Sigmoid colon (tissue), 6 donors: ENCODE measurements at regions not wholly inside any gene's neighbourhood (a gene's known extent, or its start where the extent isn't known, plus 50 kb on each side); places are given as distances from the start of the nearest gene placed in this dataset.

Source experiments
- DNase-seq: peaks from one replicate; pipeline ENCODE4 v3.0.0-alpha.2; 2019
- H3K27ac ChIP-seq, 4 donors: fragments of 200-600 bp; sonication (generic); one replicate each; pipeline ENCODE4 v1.5.1; 2016 to 2019; ENCODE audit warnings: mild to moderate bottlenecking in 1 of 4
- H3K27me3 ChIP-seq, 3 donors: fragments of 200-600 bp; sonication (generic); one replicate each; pipeline ENCODE4 v1.5.1; 2019; ENCODE audit warnings: mild to moderate bottlenecking in 1 of 3
- H3K36me3 ChIP-seq, 4 donors: fragments of 200-600 bp; sonication (generic); one replicate each; pipeline ENCODE4 v1.5.1; 2016 to 2019
- H3K4me1 ChIP-seq, 4 donors: fragments of 200-600 bp; sonication (generic); one replicate each; pipeline ENCODE4 v1.5.1; 2017 to 2019
- H3K4me3 ChIP-seq, 4 donors: fragments of 200-600 bp; sonication (generic); one replicate each; pipeline ENCODE4 v1.5.1; 2017 to 2019; ENCODE audit warnings: mild to moderate bottlenecking in 2 of 4, moderate library complexity in 1 of 4
- H3K9me3 ChIP-seq, 4 donors: fragments of 200-600 bp in 3 of 4; sonication (generic) in 3 of 4; one replicate each; pipeline versions ENCODE4 v1.5.1 to v1.6.1; 2013 to 2019
- EP300 ChIP-seq, 4 donors: sonication (generic); formaldehyde crosslinking; IDR thresholded peaks; one replicate each; pipeline ENCODE4 v1.6.1; 2017; ENCODE audit warnings: antibody characterized with exemption in 4 of 4
- POLR2A ChIP-seq, 2 donors: fragments of 450-650 bp; IDR thresholded peaks; one replicate each; pipeline ENCODE4 v1.6.1; 2016; ENCODE audit warnings: antibody characterized with exemption in 2 of 2, mild to moderate bottlenecking in 2 of 2, moderate library complexity in 2 of 2
- POLR2AphosphoS5 ChIP-seq, 4 donors: sonication (generic); formaldehyde crosslinking; IDR thresholded peaks; one replicate each; pipeline ENCODE4 v1.6.1; 2017; ENCODE audit warnings: antibody characterized with exemption in 4 of 4
- WGBS, 2 donors: extraction: QIAGEN DNeasy Blood & Tissue Kit; methylation state at CpG; one replicate each; pipeline ENCODE4 v1.1.7; 2013; 5-methylcytosine and 5-hydroxymethylcytosine counted together
- intact Hi-C: fragments of 100-400 bp; cut with DNase I; formaldehyde crosslinking; loops from one replicate; pipeline ENCODE4 v1.15.1; 2023
- TF ChIP-seq, protein P1 (sequence below), 4 experiments: fragments of 450-650 bp in 3 of 4; fragments of 200-600 bp in 1 of 4; IDR thresholded peaks; one replicate each; pipeline ENCODE4 v1.5.1; 2016 to 2019; ENCODE audit warnings: antibody characterized with exemption in 4 of 4, mild to moderate bottlenecking in 3 of 4, moderate library complexity in 2 of 4
- donor health status: healthy with polysubstance abuse.
- donor health status: healthy.

- intact Hi-C loops, result no loop called here
- DNase-seq, result no peak
- H3K4me3 ChIP-seq, result no peak overlapping the region
- H3K36me3 ChIP-seq, result no peaks in the 10 kb centered on the region
- TF ChIP-seq POLR2AphosphoS5 (IDR thresholded peaks at IDR 0.05), result peak in 1 of 4 donors; percentile 14
- no peak for TF ChIP-seq EP300 (IDR thresholded peaks at IDR 0.05)
- no peaks in the 10 kb centered on the region for H3K9me3 ChIP-seq
- peaks cover 0 to 8% (median 0%) of the 10 kb centered on the region in 4 donors for H3K4me1 ChIP-seq
- no peak overlapping the region for H3K27ac ChIP-seq
- no peaks in the 10 kb centered on the region for H3K27me3 ChIP-seq
Observed at GRCh38 chr11:95318498-95318897, 87.5 kb upstream of the SESN3 start.

GRCh38 chr11:95308512-95309035 lies 77.6 kb upstream of the SESN3 start:
- DNase-seq, result no peak
- Histone ChIP-seq H3K36me3 (no peaks in the 10 kb centered on the region), H3K9me3 (no peaks in the 10 kb centered on the region), H3K4me3 (no peak overlapping the region), H3K27ac (no peak overlapping the region), H3K27me3 (no peaks in the 10 kb centered on the region), H3K4me1 (no peaks in the 10 kb centered on the region)
- intact Hi-C loops, result no loop called here
- WGBS, 2 donors, result 70 to 84% methylated on average over 2 of the region's 2 CpGs
- TF ChIP-seq POLR2A (IDR thresholded peaks at IDR 0.05) (no peak), EP300 (IDR thresholded peaks at IDR 0.05) (no peak), POLR2AphosphoS5 (IDR thresholded peaks at IDR 0.05) (no peak)
- TF ChIP-seq, protein P1, sequence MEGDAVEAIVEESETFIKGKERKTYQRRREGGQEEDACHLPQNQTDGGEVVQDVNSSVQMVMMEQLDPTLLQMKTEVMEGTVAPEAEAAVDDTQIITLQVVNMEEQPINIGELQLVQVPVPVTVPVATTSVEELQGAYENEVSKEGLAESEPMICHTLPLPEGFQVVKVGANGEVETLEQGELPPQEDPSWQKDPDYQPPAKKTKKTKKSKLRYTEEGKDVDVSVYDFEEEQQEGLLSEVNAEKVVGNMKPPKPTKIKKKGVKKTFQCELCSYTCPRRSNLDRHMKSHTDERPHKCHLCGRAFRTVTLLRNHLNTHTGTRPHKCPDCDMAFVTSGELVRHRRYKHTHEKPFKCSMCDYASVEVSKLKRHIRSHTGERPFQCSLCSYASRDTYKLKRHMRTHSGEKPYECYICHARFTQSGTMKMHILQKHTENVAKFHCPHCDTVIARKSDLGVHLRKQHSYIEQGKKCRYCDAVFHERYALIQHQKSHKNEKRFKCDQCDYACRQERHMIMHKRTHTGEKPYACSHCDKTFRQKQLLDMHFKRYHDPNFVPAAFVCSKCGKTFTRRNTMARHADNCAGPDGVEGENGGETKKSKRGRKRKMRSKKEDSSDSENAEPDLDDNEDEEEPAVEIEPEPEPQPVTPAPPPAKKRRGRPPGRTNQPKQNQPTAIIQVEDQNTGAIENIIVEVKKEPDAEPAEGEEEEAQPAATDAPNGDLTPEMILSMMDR (IDR thresholded peaks at IDR 0.05), result no peak

GRCh38 chr11:95307286-95307685 lies 76.3 kb upstream of the SESN3 start:
- Histone ChIP-seq H3K27ac (no peak overlapping the region), H3K27me3 (no peaks in the 10 kb centered on the region), H3K4me1 (no peaks in the 10 kb centered on the region), H3K9me3 (no peaks in the 10 kb centered on the region), H3K36me3 (no peaks in the 10 kb centered on the region), H3K4me3 (no peak overlapping the region)
- TF ChIP-seq POLR2AphosphoS5 (IDR thresholded peaks at IDR 0.05) (no peak), POLR2A (IDR thresholded peaks at IDR 0.05) (no peak), EP300 (IDR thresholded peaks at IDR 0.05) (no peak)
- TF ChIP-seq, protein P1 (IDR thresholded peaks at IDR 0.05), result no peak
- no peak for DNase-seq
- 92 to 97% methylated on average over 1 of the region's 1 CpG for WGBS, 2 donors
- intact Hi-C loops, result no loop called here

- intact Hi-C loops, result no loop called here
- H3K36me3 ChIP-seq, result no peaks in the 10 kb centered on the region
- H3K27ac ChIP-seq, result no peak overlapping the region
- no peaks in the 10 kb centered on the region for H3K9me3 ChIP-seq
- DNase-seq, result no peak
- no peak overlapping the region for H3K4me3 ChIP-seq
- TF ChIP-seq POLR2A (IDR thresholded peaks at IDR 0.05) (no peak), POLR2AphosphoS5 (IDR thresholded peaks at IDR 0.05) (no peak), EP300 (IDR thresholded peaks at IDR 0.05) (no peak)
- TF ChIP-seq, protein P1 (IDR thresholded peaks at IDR 0.05), result no peak
- H3K27me3 ChIP-seq, result no peaks in the 10 kb centered on the region
- no peaks in the 10 kb centered on the region for H3K4me1 ChIP-seq
- 92 to 93% methylated on average over 1 of the region's 1 CpG for WGBS, 2 donors
Observed at GRCh38 chr11:95306801-95307200, 75.8 kb upstream of the SESN3 start.

DNA sequence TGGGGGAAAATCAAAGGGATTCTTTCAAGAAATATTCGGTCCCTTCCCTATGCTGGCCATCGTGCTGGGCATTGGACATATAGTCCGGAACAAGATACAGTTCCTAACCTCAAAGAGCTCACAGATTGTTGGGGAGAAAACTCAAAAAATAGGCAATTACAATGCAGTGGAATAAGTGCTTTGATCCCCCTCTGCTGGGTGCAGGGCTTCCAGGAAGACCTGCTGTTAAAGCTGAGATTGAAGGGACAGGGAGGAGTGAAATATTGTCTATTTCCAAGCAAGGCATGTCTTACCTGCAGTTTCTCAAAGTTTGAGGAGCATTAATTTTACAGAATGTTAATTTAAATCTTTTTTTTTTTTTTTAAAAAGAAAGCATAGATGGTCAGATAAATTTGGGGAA lies 75.1 kb upstream of the SESN3 start:
- no peak for DNase-seq
- Histone ChIP-seq H3K4me1 (peaks cover 0 to 6% (median 5%) of the 10 kb centered on the region in 4 donors), H3K9me3 (no peaks in the 10 kb centered on the region), H3K27me3 (no peaks in the 10 kb centered on the region), H3K27ac (no peak overlapping the region), H3K36me3 (no peaks in the 10 kb centered on the region), H3K4me3 (no peak overlapping the region)
- TF ChIP-seq, protein P1 (IDR thresholded peaks at IDR 0.05), result no peak
- TF ChIP-seq POLR2AphosphoS5 (IDR thresholded peaks at IDR 0.05) (no peak), EP300 (IDR thresholded peaks at IDR 0.05) (no peak), POLR2A (IDR thresholded peaks at IDR 0.05) (no peak)
- intact Hi-C loops, result no loop called here
- 74 to 89% methylated on average over 3 of the region's 3 CpGs for WGBS, 2 donors
